ENCODE measurements at regions not wholly inside any gene's neighbourhood (a gene's known extent, or its start where the extent isn't known, plus 50 kb on each side); places are given as distances from the start of the nearest gene placed in this dataset.

- TF ChIP-seq CTCF (conservative IDR thresholded peaks at IDR 0.05; ENCODE audit: low read depth, low read length) (no peak), EZH2 (IDR thresholded peaks at IDR 0.05; ENCODE audit: low read length, unreplicated experiment) (no peak)
Measured at GRCh38 chr17:77404812-77405581, 264.2 kb downstream of the SEC14L1 start.

Measured in PC-3 (cell line).